Stimulated activated CD4-positive, alpha-beta T cell treated with anti-CD3 and anti-CD28 coated beads, Interleukin-1b, Interleukin-23, amount 100 ng/mL, for 4 hours (primary cell): ENCODE measurements at regions not wholly inside any gene's neighbourhood (a gene's known extent, or its start where the extent isn't known, plus 50 kb on each side); places are given as distances from the start of the nearest gene placed in this dataset.

Experiments used
- DNase-seq, 2 donors: peaks; one replicate each; pipeline ENCODE4 v3.0.0-alpha.2; 2020; ENCODE audit warnings: low read depth in 2 of 2

GRCh38 chr3:117303443-117303842 is 593.9 kb downstream of the TUSC7 start:
- DNase-seq, result no peak

GRCh38 chr3:117304681-117305080 is 595.1 kb downstream of the TUSC7 start:
- no peak for DNase-seq

DNA sequence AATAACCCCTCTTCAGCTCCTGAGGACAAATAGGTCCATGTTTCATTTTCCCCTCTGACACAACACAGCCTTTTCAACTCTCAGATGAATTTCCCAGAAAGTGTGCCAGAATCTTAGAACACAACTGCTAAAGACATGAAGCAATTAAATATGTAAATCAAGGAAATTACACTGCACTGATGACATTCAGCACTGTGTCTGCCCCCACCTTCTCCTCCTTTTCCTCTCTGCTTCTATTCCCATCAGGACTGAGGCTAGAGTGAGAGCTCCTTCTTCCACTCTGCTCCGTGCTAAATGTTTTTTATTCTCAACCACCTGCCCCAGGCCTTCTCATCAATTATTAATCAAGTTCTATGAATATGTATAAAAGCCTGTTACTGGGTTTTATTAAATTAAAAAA is 596.1 kb downstream of the TUSC7 start:
- DNase-seq, result no peak

DNA sequence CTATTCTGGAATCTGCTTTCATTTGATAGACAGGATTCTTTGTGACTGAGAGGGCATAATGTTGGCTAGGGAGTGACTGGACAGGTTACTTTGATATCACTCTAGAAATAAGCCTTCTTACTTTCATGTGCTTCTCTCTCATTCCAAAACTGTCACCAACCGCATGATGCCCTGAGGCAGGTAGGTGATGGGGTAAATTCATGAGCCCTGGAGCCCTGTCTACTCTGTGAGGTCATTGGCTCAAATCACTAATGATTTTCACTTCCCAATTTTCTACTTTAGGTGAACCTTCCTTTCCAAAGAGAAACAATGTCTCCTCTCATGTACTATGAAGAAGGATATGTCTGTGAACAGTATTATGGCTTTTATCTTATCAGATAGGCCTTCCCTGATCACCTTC is 596.7 kb downstream of the TUSC7 start:
- DNase-seq, result no peak

- DNase-seq, result no peak
Measured at GRCh38 chr3:117308353-117308752, 598.8 kb downstream of the TUSC7 start.

- DNase-seq, result no peak
Measured at GRCh38 chr3:117308756-117309155, 599.2 kb downstream of the TUSC7 start.

GRCh38 chr3:117310536-117310935 is 601.0 kb downstream of the TUSC7 start:
- DNase-seq, result no peak

DNA sequence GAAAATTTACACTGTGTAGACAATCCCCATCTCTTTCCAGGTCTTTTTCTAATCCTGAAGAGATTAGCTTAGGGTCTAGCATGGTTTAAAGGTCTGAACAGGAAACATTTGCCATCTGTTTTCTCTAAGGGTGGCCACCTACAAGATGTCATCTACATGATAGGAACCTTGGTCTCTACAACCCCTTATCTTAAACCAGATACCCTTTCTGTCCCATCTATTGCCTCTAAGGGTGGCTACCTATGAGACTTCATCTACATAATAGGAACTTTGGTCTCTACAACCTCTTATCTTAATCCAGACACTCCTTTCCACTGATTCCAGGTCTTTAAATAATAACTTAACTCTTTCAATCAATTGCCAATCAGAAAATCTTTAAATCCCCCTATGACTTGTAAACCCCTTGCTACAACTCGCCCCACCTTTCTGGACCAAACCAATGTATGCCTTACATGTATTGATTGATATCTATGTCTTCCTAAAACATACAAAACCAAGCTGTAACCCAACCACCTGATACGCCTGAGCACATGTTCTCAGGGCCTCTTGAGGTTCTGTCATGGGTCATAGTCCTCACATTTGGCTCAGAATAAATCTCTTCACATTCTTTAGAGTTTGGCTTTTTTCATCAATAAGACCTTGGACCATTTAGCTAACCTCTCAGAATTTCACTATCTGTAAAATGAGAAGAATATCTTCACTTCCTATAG is 605.0 kb downstream of the TUSC7 start:
- DNase-seq, result no peak

DNA sequence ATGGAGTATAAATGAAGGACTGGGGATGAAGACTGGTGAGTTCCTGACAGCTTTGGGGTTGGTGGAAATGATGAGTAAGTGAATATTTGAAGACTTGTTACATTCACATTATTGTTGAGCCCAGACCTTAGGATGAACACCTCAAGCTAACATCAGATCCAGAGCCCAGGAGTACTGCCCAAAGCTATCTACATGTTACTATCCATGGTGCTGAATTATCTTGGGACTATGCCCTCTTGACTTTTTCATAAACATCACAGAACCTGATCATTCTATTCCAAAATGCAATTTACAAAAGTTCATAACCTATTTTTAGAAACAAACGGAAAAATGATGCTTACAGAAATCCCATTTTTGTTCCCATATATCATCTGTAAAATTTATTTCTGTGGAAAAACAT is 613.3 kb downstream of the TUSC7 start:
- no peak for DNase-seq

DNA sequence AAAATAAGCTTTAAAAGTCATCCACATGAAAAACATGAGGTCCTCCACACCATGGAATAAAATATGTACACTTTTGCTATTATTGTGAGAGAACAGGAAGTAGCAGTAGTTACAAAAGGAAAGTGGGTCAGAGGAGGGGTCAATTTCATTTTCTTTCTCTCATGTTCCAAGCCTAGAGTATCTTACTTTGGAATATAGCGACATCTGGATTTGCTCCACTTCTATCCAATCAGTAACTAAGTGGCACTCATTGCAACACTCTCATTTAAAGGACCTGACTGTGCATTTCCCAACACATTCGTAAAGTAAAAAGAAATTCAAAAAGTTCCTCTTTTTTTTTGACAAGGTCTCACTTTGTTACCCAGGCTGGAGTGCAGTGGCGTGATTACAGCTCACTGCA is 637.3 kb downstream of the TUSC7 start:
- DNase-seq, result no peak

DNA sequence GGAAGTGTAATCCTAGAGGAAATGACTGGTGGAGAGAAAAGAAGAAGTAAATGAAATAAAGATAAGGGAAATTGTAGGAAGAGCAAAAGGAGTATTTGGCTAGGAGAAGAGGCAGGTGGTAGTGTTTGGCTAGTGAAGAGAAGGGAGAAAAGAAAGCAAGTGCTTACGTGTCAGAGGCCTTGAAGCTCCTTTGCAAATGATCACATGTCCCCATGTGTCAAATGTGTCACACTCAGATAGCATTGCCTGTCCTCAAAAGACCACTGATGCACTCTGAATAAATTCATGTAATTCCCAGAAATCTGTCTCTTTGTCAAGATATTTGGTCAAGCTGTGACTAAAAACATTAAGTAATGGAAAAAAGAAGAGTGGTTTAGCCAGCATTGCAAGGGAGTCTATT is 639.3 kb downstream of the TUSC7 start:
- DNase-seq, result no peak

GRCh38 chr3:117349566-117349965 is 640.0 kb downstream of the TUSC7 start:
- DNase-seq, result no peak

GRCh38 chr3:117350371-117350770 is 640.8 kb downstream of the TUSC7 start:
- DNase-seq, result no peak

GRCh38 chr3:117355566-117355965 is 646.0 kb downstream of the TUSC7 start:
- DNase-seq, result no peak

DNA sequence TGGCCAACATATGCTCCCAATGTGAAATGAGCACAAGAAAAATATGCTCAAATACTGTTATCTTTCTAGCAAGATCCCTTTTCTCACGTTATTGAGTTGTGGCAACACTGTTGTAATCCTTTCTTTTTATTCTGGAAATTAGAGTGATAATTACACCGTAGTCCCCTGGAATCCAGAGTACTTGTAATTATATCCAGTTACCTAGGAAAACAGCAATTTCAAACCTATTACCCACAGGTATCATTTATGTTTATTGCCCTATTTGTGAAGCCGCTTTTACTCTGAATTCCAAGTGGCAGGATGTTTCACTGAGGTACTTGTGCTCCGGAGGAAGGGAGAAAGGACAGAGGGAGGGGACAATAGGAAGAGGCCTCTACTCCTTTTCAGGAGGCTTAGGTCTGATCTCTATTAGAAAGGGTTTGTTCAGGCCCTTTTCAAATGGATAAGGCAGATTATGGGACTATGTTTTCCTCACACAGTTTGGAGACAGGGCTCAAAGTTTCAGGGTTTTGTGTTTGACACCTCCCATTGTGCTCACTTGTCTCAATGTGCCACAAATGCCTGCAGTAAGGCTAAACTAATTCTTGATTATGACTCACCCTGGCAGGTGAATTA is 646.6 kb downstream of the TUSC7 start:
- DNase-seq, result no peak

DNA sequence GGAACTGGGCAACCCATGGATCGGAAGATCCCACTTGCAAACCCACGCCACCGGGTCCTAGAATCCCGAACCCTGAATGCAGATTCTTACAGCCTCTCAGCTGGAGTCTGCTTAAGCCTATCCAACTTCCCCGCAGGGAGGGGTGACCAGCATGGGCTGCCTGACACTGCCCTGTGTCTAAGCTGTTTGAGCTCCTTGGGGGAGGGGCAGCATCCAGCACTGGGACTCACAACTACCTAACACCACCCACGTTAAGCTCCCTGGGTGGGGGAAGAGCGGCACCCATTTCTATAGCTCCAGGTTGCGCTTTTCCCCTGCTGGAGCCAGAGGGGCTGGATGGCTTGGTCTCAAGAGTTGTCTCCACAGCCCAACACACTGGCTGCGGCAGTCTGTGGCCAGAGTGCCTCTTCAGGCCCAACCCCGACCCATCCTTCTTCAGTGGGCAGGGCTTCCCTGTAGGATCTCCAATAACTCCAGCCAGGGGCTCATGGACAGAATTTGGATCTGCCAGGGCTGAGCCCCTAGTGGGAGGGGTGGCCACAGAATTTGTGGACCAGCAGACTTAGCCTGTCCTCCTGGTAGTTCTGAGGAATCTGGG is 649.2 kb downstream of the TUSC7 start:
- DNase-seq, result no peak

DNA sequence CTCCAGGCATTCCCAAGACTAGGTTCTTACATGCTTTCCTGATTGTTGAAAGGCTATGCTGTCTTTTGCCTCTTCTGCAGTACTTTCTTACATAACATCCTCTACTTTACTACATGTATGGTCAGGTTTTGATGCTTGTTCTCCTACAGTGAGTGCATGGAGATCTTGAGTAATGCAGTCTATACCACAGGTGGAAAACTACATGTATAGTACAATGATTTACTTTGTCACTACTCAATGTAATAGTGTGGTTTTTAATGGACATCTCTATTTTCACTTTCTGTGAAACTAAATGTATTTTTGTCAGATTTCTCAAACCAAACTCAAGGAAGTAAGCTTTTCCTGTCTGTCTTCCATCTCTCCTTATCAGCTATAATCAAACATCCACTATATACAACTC is 657.0 kb downstream of the TUSC7 start:
- no peak for DNase-seq

- DNase-seq, result no peak
Measured at GRCh38 chr3:117367861-117368260, 658.3 kb downstream of the TUSC7 start.

DNA sequence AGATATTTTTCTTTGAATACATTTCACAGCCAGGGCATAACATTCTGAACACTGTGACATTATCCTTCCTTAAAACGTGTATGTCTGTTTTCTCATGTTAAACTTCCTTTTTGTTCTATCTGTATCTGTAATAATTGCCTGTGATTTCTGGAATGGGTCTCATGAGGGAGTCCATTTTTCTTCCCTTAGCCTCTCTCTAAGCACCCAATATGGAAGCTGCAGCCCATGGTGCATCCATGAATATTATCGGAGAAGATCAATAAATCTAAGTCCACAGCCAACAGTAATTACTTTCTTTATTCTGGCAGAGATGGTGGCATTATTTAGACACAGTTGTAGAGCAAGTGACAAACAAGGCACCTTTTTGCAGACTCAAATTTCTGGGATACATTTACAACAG is 671.1 kb downstream of the TUSC7 start:
- no peak for DNase-seq

DNA sequence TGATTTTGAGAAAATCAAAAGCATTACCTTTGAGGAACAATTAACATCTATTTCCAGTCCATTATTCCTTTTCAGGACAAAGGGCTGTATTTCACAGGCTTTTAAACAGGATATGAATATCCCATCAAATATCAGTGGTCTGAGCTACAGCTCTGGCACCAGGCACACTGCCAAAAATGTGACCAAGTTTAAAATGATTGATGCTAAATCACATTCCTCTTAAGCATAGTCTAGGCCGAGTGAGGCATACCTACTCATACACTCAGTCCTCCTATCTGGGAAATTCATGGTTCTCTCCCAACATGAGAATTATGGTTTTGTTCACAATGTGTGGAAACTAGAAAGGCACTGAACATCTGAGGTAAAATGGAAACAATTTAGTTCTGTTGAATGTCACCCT is 683.5 kb downstream of the TUSC7 start:
- no peak for DNase-seq

- DNase-seq, result no peak
Measured at GRCh38 chr3:117398141-117398899, 688.7 kb downstream of the TUSC7 start.

GRCh38 chr3:117399311-117400078 is 689.9 kb downstream of the TUSC7 start:
- no peak for DNase-seq
